HCT116 (cell line): ENCODE measurements at regions not wholly inside any gene's neighbourhood (a gene's known extent, or its start where the extent isn't known, plus 50 kb on each side); places are given as distances from the start of the nearest gene placed in this dataset.

Experiments used
- ATAC-seq: fragments of 200-7000 bp; cut with Tn5 transposase; 2 replicates; pipeline ENCODE4 v1.9.1; 2020; ENCODE audit warnings: mild to moderate bottlenecking, moderate library complexity
- BruUV-seq: library from RNA; stranded (reverse); fragments of 400-500 nt; replicated peaks from 2 replicates; lab custom pipeline; 2021; lab: Mats Ljungman, UMichigan
- CTCF ChIA-PET: fragments of 300-600 bp; sonication (Branson Sonifier 250); formaldehyde crosslinking; loops from one replicate; lab custom pipeline; 2021; ENCODE audit warnings: antibody characterized with exemption; lab: Charles Lee
- POLR2A ChIA-PET: fragments of 300-600, 350-600 bp; sonication (Branson Sonifier 250); formaldehyde crosslinking; loops from one replicate; lab custom pipeline; 2021; ENCODE audit warnings: antibody characterized with exemption; lab: Charles Lee
- RAD21 ChIA-PET, 2 experiments: fragments of 300-600 bp; sonication (Branson Sonifier 250); formaldehyde crosslinking; loops; one replicate each; lab custom pipeline; 2023; ENCODE audit warnings: low total read pairs in 2 of 2; ENCODE audit not compliant: uncharacterized antibody in 2 of 2, unreplicated experiment in 2 of 2, low non-redundant PET in 1 of 2; lab: Charles Lee
- DNase-seq: peaks from one replicate; pipeline ENCODE4 v3.0.0-alpha.2; 2010; ENCODE audit warnings: low read depth, low spot score
- H2AFZ ChIP-seq: fragments of 200-600 bp; shearing (Covaris generic), sonication (generic); 2 replicates; pipeline ENCODE4 v1.6.1; 2017; ENCODE audit warnings: low read depth, mixed run types, mixed read lengths, antibody characterized with exemption, low read length; ENCODE audit not compliant: poor library complexity, severe bottlenecking
- H3K27ac ChIP-seq: 2 replicates; pipeline ENCODE4 v1.5.1; 2012; ENCODE audit warnings: low read depth, low read length
- H3K27me3 ChIP-seq: fragments of 200-600 bp; sonication (generic); 2 replicates; pipeline ENCODE4 v1.6.1; 2016; ENCODE audit warnings: mixed run types, low read length, mixed read lengths; ENCODE audit not compliant: insufficient read depth
- H3K36me3 ChIP-seq, 2 experiments: fragments of 200-500 bp in 1 of 2; fragments of 200-600 bp in 1 of 2; sonication (Bioruptor generic) in 1 of 2; sonication (generic) in 1 of 2; 2 replicates each; pipeline versions ENCODE4 v1.5.1 to v1.6.1; 2014 to 2016; ENCODE audit warnings: low read length in 2 of 2, inconsistent platforms in 1 of 2, mixed read lengths in 1 of 2, mixed run types in 1 of 2; ENCODE audit not compliant: insufficient read depth in 2 of 2, control insufficient read depth in 1 of 2
- H3K4me1 ChIP-seq, 2 experiments: fragments of 200-600 bp in 1 of 2; sonication (generic) in 1 of 2; 2 replicates each; pipeline versions ENCODE4 v1.5.1 to v1.6.1; 2012 to 2017; ENCODE audit warnings: low read length in 2 of 2, inconsistent platforms in 1 of 2, mild to moderate bottlenecking in 1 of 2, mixed read lengths in 1 of 2, mixed run types in 1 of 2, moderate library complexity in 1 of 2; ENCODE audit not compliant: insufficient read depth in 2 of 2, control insufficient read depth in 1 of 2
- H3K4me2 ChIP-seq: fragments of 200-600 bp; sonication (generic); 2 replicates; pipeline ENCODE4 v1.6.1; 2017; ENCODE audit warnings: mixed run types, low read length, mixed read lengths
- H3K4me3 ChIP-seq, 2 experiments: fragments of 200-600 bp in 1 of 2; sonication (generic) in 1 of 2; replicated peaks in 1 of 2; 2 replicates each; pipeline ENCODE4 v1.5.1; 2011 to 2016; ENCODE audit warnings: low read length in 2 of 2, control low read depth in 1 of 2, low read depth in 1 of 2, mild to moderate bottlenecking in 1 of 2, mixed read lengths in 1 of 2, mixed run types in 1 of 2
- H3K79me2 ChIP-seq: fragments of 200-600 bp; sonication (generic); 2 replicates; pipeline ENCODE4 v1.6.1; 2017; ENCODE audit warnings: mild to moderate bottlenecking, mixed run types, low read length, moderate library complexity, mixed read lengths; ENCODE audit not compliant: insufficient read depth
- H3K9ac ChIP-seq: fragments of 200-600 bp; sonication (generic); 2 replicates; pipeline ENCODE4 v1.6.1; 2016; ENCODE audit warnings: low read length, mixed read lengths
- H3K9me2 ChIP-seq: fragments of 200-600 bp; sonication (generic), shearing (Covaris generic); 2 replicates; pipeline ENCODE4 v1.6.1; 2017; ENCODE audit warnings: mixed run types, mild to moderate bottlenecking, moderate library complexity; ENCODE audit not compliant: insufficient read depth
- H3K9me3 ChIP-seq, 2 experiments: fragments of 200-500 bp in 1 of 2; fragments of 200-600 bp in 1 of 2; sonication (Bioruptor generic) in 1 of 2; sonication (generic) in 1 of 2; 2 replicates each; pipeline ENCODE4 v1.6.1; 2014 to 2017; ENCODE audit warnings: low read length in 2 of 2, mixed read lengths in 2 of 2, inconsistent platforms in 1 of 2, low read depth in 1 of 2, mild to moderate bottlenecking in 1 of 2, mixed run types in 1 of 2, moderate library complexity in 1 of 2; ENCODE audit not compliant: control insufficient read depth in 1 of 2, insufficient read depth in 1 of 2
- H4K20me1 ChIP-seq: fragments of 200-600 bp; sonication (generic), shearing (Covaris generic); 2 replicates; pipeline ENCODE4 v1.6.1; 2017; ENCODE audit warnings: mixed run types, mild to moderate bottlenecking, moderate library complexity; ENCODE audit not compliant: insufficient read depth
- CEBPB ChIP-seq: IDR thresholded peaks from 2 replicates; pipeline ENCODE4 v1.6.1; 2012; ENCODE audit warnings: low read depth
- EGR1 ChIP-seq: IDR thresholded peaks from 2 replicates; pipeline ENCODE4 v1.6.1; 2012; ENCODE audit warnings: low read depth
- ELF1 ChIP-seq: IDR thresholded peaks from 2 replicates; pipeline ENCODE4 v1.6.1; 2012; ENCODE audit warnings: low read depth, borderline replicate concordance
- EZH2phosphoT487 ChIP-seq: fragments of 200-600 bp; IDR thresholded peaks from 2 replicates; pipeline ENCODE4 v1.6.1; 2018; ENCODE audit warnings: antibody characterized with exemption, borderline replicate concordance
- FOSL1 ChIP-seq: IDR thresholded peaks from 2 replicates; pipeline ENCODE4 v1.6.1; 2012; ENCODE audit warnings: low read depth
- POLR2A ChIP-seq: IDR thresholded peaks from 2 replicates; pipeline ENCODE4 v1.7.0; 2011; ENCODE audit warnings: borderline replicate concordance; ENCODE audit not compliant: insufficient read depth, insufficient read length; ENCODE audit errors: extremely low read depth
- POLR2AphosphoS5 ChIP-seq: IDR thresholded peaks from 2 replicates; pipeline ENCODE4 v1.6.1; 2011; ENCODE audit warnings: mild to moderate bottlenecking, low read depth, low read length, moderate library complexity
- SIN3A ChIP-seq: IDR thresholded peaks from 2 replicates; pipeline ENCODE4 v1.6.1; 2012; ENCODE audit warnings: low read depth
- SP1 ChIP-seq: IDR thresholded peaks from 2 replicates; pipeline ENCODE4 v1.6.1; 2012; ENCODE audit warnings: low read depth
- SRF ChIP-seq: IDR thresholded peaks from 2 replicates; pipeline ENCODE4 v1.6.1; 2012; ENCODE audit warnings: low read depth
- TCF7L2 ChIP-seq: IDR thresholded peaks from 2 replicates; pipeline ENCODE4 v1.7.0; 2011; ENCODE audit warnings: borderline replicate concordance, inconsistent platforms; ENCODE audit not compliant: insufficient read depth, insufficient read length; ENCODE audit errors: extremely low read depth
- YY1 ChIP-seq: IDR thresholded peaks from 2 replicates; pipeline ENCODE4 v1.6.1; 2011; ENCODE audit warnings: low read length, low read depth, moderate library complexity, mild to moderate bottlenecking; ENCODE audit not compliant: insufficient replicate concordance; ENCODE audit errors: extremely low read depth
- ZBTB33 ChIP-seq: IDR thresholded peaks from 2 replicates; pipeline ENCODE4 v1.6.1; 2011; ENCODE audit warnings: mild to moderate bottlenecking, low read length, moderate library complexity; ENCODE audit not compliant: insufficient replicate concordance; ENCODE audit errors: extremely low read depth
- ZFX ChIP-seq: fragments of 450-650 bp; IDR thresholded peaks from 2 replicates; pipeline ENCODE4 v1.6.1; 2017
- ZNF274 ChIP-seq: fragments of 200-500 bp; sonication (Bioruptor generic); IDR thresholded peaks from 2 replicates; pipeline ENCODE4 v1.6.1; 2014; ENCODE audit warnings: mild to moderate bottlenecking, low read depth, low read length, inconsistent platforms
- intact Hi-C: fragments of 100-400 bp; cut with micrococcal nuclease; formaldehyde crosslinking; loops from 2 replicates; pipeline ENCODE4 v1.10.0; 2022
- TF ChIP-seq, protein P1 (sequence below): IDR thresholded peaks from 2 replicates; pipeline ENCODE4 v1.6.1; 2012; ENCODE audit warnings: low read depth
- TF ChIP-seq, protein P2 (sequence below): IDR thresholded peaks from 2 replicates; pipeline ENCODE4 v1.6.1; 2012
- TF ChIP-seq, protein P3 (sequence below), 3 experiments: fragments of 200-600 bp in 1 of 3; sonication (generic) in 1 of 3; IDR thresholded peaks in 2 of 3; conservative IDR thresholded peaks in 1 of 3; 2 replicates each; pipeline ENCODE4 v1.5.1; 2012 to 2017; ENCODE audit warnings: low read depth in 2 of 3, low read length in 2 of 3, antibody characterized with exemption in 1 of 3, borderline replicate concordance in 1 of 3, control low read depth in 1 of 3, mild to moderate bottlenecking in 1 of 3, mixed read lengths in 1 of 3, mixed run types in 1 of 3, moderate library complexity in 1 of 3; ENCODE audit not compliant: insufficient read depth in 1 of 3

- H3K27me3 ChIP-seq = no peaks in the 10 kb centered on the region
- TF ChIP-seq, protein P1, sequence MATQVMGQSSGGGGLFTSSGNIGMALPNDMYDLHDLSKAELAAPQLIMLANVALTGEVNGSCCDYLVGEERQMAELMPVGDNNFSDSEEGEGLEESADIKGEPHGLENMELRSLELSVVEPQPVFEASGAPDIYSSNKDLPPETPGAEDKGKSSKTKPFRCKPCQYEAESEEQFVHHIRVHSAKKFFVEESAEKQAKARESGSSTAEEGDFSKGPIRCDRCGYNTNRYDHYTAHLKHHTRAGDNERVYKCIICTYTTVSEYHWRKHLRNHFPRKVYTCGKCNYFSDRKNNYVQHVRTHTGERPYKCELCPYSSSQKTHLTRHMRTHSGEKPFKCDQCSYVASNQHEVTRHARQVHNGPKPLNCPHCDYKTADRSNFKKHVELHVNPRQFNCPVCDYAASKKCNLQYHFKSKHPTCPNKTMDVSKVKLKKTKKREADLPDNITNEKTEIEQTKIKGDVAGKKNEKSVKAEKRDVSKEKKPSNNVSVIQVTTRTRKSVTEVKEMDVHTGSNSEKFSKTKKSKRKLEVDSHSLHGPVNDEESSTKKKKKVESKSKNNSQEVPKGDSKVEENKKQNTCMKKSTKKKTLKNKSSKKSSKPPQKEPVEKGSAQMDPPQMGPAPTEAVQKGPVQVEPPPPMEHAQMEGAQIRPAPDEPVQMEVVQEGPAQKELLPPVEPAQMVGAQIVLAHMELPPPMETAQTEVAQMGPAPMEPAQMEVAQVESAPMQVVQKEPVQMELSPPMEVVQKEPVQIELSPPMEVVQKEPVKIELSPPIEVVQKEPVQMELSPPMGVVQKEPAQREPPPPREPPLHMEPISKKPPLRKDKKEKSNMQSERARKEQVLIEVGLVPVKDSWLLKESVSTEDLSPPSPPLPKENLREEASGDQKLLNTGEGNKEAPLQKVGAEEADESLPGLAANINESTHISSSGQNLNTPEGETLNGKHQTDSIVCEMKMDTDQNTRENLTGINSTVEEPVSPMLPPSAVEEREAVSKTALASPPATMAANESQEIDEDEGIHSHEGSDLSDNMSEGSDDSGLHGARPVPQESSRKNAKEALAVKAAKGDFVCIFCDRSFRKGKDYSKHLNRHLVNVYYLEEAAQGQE = no peak
- TF ChIP-seq ZNF274 (no peak), POLR2A (no peak), ELF1 (no peak), FOSL1 (no peak), EZH2phosphoT487 (no peak), TCF7L2 (no peak), SIN3A (no peak), ZFX (no peak), SP1 (no peak), ZBTB33 (no peak), EGR1 (no peak), SRF (no peak), CEBPB (no peak), POLR2AphosphoS5 (no peak), YY1 (no peak)
- TF ChIP-seq, protein P2, sequence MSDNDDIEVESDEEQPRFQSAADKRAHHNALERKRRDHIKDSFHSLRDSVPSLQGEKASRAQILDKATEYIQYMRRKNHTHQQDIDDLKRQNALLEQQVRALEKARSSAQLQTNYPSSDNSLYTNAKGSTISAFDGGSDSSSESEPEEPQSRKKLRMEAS = no peak
- TF ChIP-seq, protein P3, sequence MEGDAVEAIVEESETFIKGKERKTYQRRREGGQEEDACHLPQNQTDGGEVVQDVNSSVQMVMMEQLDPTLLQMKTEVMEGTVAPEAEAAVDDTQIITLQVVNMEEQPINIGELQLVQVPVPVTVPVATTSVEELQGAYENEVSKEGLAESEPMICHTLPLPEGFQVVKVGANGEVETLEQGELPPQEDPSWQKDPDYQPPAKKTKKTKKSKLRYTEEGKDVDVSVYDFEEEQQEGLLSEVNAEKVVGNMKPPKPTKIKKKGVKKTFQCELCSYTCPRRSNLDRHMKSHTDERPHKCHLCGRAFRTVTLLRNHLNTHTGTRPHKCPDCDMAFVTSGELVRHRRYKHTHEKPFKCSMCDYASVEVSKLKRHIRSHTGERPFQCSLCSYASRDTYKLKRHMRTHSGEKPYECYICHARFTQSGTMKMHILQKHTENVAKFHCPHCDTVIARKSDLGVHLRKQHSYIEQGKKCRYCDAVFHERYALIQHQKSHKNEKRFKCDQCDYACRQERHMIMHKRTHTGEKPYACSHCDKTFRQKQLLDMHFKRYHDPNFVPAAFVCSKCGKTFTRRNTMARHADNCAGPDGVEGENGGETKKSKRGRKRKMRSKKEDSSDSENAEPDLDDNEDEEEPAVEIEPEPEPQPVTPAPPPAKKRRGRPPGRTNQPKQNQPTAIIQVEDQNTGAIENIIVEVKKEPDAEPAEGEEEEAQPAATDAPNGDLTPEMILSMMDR (IDR thresholded peaks at IDR 0.05 in 2 of 3, conservative IDR thresholded peaks at IDR 0.05 in 1 of 3; ENCODE audit: borderline replicate concordance in 1 of 3, insufficient read depth in 1 of 3, low read depth in 2 of 3, low read length in 2 of 3) = no peak
These were observed 212.6 kb upstream of the GSE1 start for GRCh38 chr16:85400305-85401205.

More at GRCh38 chr16:85400305-85401205, 212.6 kb upstream of the GSE1 start:
- intact Hi-C loops = no loop called here
- DNase-seq (no peak), ATAC-seq (no peak)
- H3K79me2 ChIP-seq = no peaks in the 10 kb centered on the region
- no peak overlapping the region for H3K4me2 ChIP-seq
- CTCF ChIA-PET = interaction anchor here (0.9 to 3.2 kb wide), 3 partner anchors 16 to 20 kb away, joined by 3 to 54 read pairs (median 4); no protein-coding TSS in a partner anchor
- peaks cover 34 to 36% of the 10 kb centered on the region in 2 experiments for H3K4me1 ChIP-seq
- no peak overlapping the region for H2AFZ ChIP-seq
- RAD21 ChIA-PET = no interaction called here
- H3K9me2 ChIP-seq = no peaks in the 10 kb centered on the region
- no peak overlapping the region for H3K4me3 ChIP-seq
- H4K20me1 ChIP-seq = no peaks in the 10 kb centered on the region
- no TSS peak for BruUV-seq
- POLR2A ChIA-PET = no interaction called here
- H3K9me3 ChIP-seq = peaks cover 0 to 10% of the 10 kb centered on the region in 2 experiments; a peak in 1 of 4 replicates
- H3K36me3 ChIP-seq = no peaks in the 10 kb centered on the region
- no peak overlapping the region for H3K9ac ChIP-seq
- H3K27ac ChIP-seq = no peak overlapping the region
